ENCODE measurements at regions not wholly inside any gene's neighbourhood (a gene's known extent, or its start where the extent isn't known, plus 50 kb on each side); places are given as distances from the start of the nearest gene placed in this dataset.

GRCh38 chr11:105202422-105202821, 62.9 kb upstream of the CARD18 start:
- no peak for DNase-seq (ENCODE audit: extremely low read depth, low read depth)
- no peak for TF ChIP-seq CTCF (IDR thresholded peaks at IDR 0.05; ENCODE audit: low read depth, low read length, missing control alignments)
- H3K4me3 ChIP-seq (replicated peaks; ENCODE audit: low read depth, low read length): no peak overlapping the region

- no peak for DNase-seq (ENCODE audit: extremely low read depth, low read depth)
- no peak for TF ChIP-seq CTCF (IDR thresholded peaks at IDR 0.05; ENCODE audit: low read depth, low read length, missing control alignments)
- no peak overlapping the region for H3K4me3 ChIP-seq (replicated peaks; ENCODE audit: low read depth, low read length)
Observed at GRCh38 chr11:105201166-105201565, 61.6 kb upstream of the CARD18 start.

GRCh38 chr11:105197071-105197815, 57.7 kb upstream of the CARD18 start:
- H3K4me3 ChIP-seq (replicated peaks; ENCODE audit: low read depth, low read length): no peak overlapping the region
- DNase-seq (ENCODE audit: extremely low read depth, low read depth): no peak
- no peak for TF ChIP-seq CTCF (IDR thresholded peaks at IDR 0.05; ENCODE audit: low read depth, low read length, missing control alignments)

GRCh38 chr11:105193260-105193659, 53.7 kb upstream of the CARD18 start:
- no peak overlapping the region for H3K4me3 ChIP-seq (replicated peaks; ENCODE audit: low read depth, low read length)
- no peak for TF ChIP-seq CTCF (IDR thresholded peaks at IDR 0.05; ENCODE audit: low read depth, low read length, missing control alignments)
- no peak for DNase-seq (ENCODE audit: extremely low read depth, low read depth)

- TF ChIP-seq CTCF (IDR thresholded peaks at IDR 0.05; ENCODE audit: low read depth, low read length, missing control alignments): no peak
- H3K4me3 ChIP-seq (replicated peaks; ENCODE audit: low read depth, low read length): no peak overlapping the region
- DNase-seq (ENCODE audit: extremely low read depth, low read depth): no peak
Observed at GRCh38 chr11:105192115-105192514, 52.5 kb upstream of the CARD18 start.

- DNase-seq (ENCODE audit: extremely low read depth, low read depth): no peak
- no peak overlapping the region for H3K4me3 ChIP-seq (replicated peaks; ENCODE audit: low read depth, low read length)
- no peak for TF ChIP-seq CTCF (IDR thresholded peaks at IDR 0.05; ENCODE audit: low read depth, low read length, missing control alignments)
Observed at GRCh38 chr11:105189581-105189980, 50.0 kb upstream of the CARD18 start.

Data from HFF-Myc (cell line).